HG02885 (cell line): ENCODE measurements at regions not wholly inside any gene's neighbourhood (a gene's known extent, or its start where the extent isn't known, plus 50 kb on each side); places are given as distances from the start of the nearest gene placed in this dataset.

Experiments
- ATAC-seq: cut with Tn5 transposase; IDR thresholded peaks from one replicate; pipeline ENCODE4 v1.9.1; 2021; ENCODE audit warnings: mild to moderate bottlenecking; ENCODE audit not compliant: unreplicated experiment, poor library complexity

- ATAC-seq, result no peak
Observed at GRCh38 chrX:63889001-63889400, 104.0 kb upstream of the ARHGEF9 start.

- ATAC-seq, result no peak
Observed at GRCh38 chrX:63884821-63885790, 100.1 kb upstream of the ARHGEF9 start.

- no peak for ATAC-seq
Observed at GRCh38 chrX:63869506-63869905, 84.5 kb upstream of the ARHGEF9 start.

GRCh38 chrX:63855896-63856295, 70.9 kb upstream of the ARHGEF9 start:
- no peak for ATAC-seq

- ATAC-seq, result no peak
Observed at GRCh38 chrX:63835361-63835760, 50.3 kb upstream of the ARHGEF9 start.
